Gastrocnemius medialis (tissue), 4 donors: ENCODE measurements at regions not wholly inside any gene's neighbourhood (a gene's known extent, or its start where the extent isn't known, plus 50 kb on each side); places are given as distances from the start of the nearest gene placed in this dataset.
"Not testable (repeated sequence)": the region's sequence is repeated elsewhere in the genome, so short reads cannot be mapped to it uniquely, and the experiment has no call there.

Source experiments
- POLR2A ChIP-seq, 2 donors: fragments of 450-650 bp; IDR thresholded peaks; one replicate each; pipeline ENCODE4 v1.6.1; 2017; ENCODE audit warnings: antibody characterized with exemption in 2 of 2, mild to moderate bottlenecking in 2 of 2, moderate library complexity in 2 of 2
- TF ChIP-seq, protein P1 (sequence below), 5 experiments: fragments of 450-650 bp in 3 of 5; fragments of 200-600 bp in 2 of 5; sonication (generic) in 2 of 5; IDR thresholded peaks in 4 of 5; conservative IDR thresholded peaks in 1 of 5; 1 replicate in 4 of 5; 2 replicates in 1 of 5; pipeline ENCODE4 v1.5.1; 2016 to 2019; ENCODE audit warnings: antibody characterized with exemption in 5 of 5, mild to moderate bottlenecking in 3 of 5, moderate library complexity in 3 of 5

DNA sequence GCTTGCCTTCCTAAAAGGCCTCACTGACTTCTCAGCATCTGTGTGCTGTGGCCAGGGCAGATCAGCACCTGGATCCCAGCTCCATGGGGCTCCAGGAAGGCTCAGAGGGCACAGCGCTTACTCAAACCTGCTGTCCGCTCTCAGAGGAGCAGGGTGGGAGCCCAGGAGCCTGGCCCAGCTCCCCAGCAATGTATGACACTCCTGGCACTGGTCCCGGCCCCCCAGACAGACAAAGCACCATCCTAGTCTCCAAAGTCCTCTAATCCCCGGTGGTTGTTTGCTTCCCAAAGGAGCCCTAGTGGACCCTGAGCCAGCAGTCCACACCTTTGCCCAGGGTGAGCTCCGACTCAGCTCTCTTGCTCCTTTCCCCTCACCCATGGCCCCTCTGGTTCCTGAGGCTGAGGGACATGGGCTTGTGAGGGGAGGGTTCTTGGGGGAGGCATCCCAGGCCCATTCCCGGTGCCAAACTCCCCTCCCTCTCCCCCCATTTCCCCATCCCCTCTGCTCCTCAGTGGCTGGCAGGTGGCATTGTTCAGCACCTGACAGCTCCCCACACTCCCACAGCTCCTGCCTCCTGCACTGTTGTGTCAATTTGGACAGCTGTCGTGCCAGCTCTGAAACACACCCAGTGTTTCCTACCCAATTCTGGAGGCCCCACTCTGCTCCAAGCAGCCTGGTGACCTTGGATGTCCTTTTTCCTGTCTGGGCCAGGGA, 164.3 kb downstream of the TRIM43 start:
- TF ChIP-seq, protein P1, sequence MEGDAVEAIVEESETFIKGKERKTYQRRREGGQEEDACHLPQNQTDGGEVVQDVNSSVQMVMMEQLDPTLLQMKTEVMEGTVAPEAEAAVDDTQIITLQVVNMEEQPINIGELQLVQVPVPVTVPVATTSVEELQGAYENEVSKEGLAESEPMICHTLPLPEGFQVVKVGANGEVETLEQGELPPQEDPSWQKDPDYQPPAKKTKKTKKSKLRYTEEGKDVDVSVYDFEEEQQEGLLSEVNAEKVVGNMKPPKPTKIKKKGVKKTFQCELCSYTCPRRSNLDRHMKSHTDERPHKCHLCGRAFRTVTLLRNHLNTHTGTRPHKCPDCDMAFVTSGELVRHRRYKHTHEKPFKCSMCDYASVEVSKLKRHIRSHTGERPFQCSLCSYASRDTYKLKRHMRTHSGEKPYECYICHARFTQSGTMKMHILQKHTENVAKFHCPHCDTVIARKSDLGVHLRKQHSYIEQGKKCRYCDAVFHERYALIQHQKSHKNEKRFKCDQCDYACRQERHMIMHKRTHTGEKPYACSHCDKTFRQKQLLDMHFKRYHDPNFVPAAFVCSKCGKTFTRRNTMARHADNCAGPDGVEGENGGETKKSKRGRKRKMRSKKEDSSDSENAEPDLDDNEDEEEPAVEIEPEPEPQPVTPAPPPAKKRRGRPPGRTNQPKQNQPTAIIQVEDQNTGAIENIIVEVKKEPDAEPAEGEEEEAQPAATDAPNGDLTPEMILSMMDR (IDR thresholded peaks at IDR 0.05 in 4 of 5, conservative IDR thresholded peaks at IDR 0.05 in 1 of 5), result not testable (repeated sequence)
- not testable (repeated sequence) for TF ChIP-seq POLR2A (IDR thresholded peaks at IDR 0.05)
